ENCODE measurements at regions not wholly inside any gene's neighbourhood (a gene's known extent, or its start where the extent isn't known, plus 50 kb on each side); places are given as distances from the start of the nearest gene placed in this dataset.

GRCh38 chr6:81814370-81815076, 62.0 kb upstream of the TENT5A start:
- TF ChIP-seq CTCF (IDR thresholded peaks at IDR 0.05): no peak
- no peak for TF ChIP-seq POLR2AphosphoS5 (IDR thresholded peaks at IDR 0.05; ENCODE audit: low read depth, low read length)
- no peak for TF ChIP-seq SIN3A (IDR thresholded peaks at IDR 0.05; ENCODE audit: borderline replicate concordance, insufficient read depth, low read depth, low read length)
- no peak for TF ChIP-seq REST (IDR thresholded peaks at IDR 0.05; ENCODE audit: insufficient read depth in 1 of 2, low read depth in 2 of 2, low read length in 1 of 2)
- TF ChIP-seq TCF7L2 (IDR thresholded peaks at IDR 0.05; ENCODE audit: low read depth, low read length): no peak

All from Panc1 (cell line).